ENCODE measurements at regions not wholly inside any gene's neighbourhood (a gene's known extent, or its start where the extent isn't known, plus 50 kb on each side); places are given as distances from the start of the nearest gene placed in this dataset.

- TF ChIP-seq POLR2AphosphoS5 (IDR thresholded peaks at IDR 0.05) (no peak), EP300 (conservative IDR thresholded peaks at IDR 0.05; ENCODE audit: poor library complexity, severe bottlenecking) (no peak)
These were observed 107.7 kb upstream of the JAG1 start for GRCh38 chr20:10781526-10781925.

Measured in neural cell (in vitro differentiated cells).